Gastrocnemius medialis (tissue), 4 donors: ENCODE measurements at regions not wholly inside any gene's neighbourhood (a gene's known extent, or its start where the extent isn't known, plus 50 kb on each side); places are given as distances from the start of the nearest gene placed in this dataset.

Source experiments
- ATAC-seq, 2 donors: fragments of 150-250 bp; one replicate each; pipeline ENCODE4 v1.9.1; 2016
- DNase-seq, 2 donors: peaks; one replicate each; pipeline ENCODE4 v3.0.0-alpha.2; 2019
- H3K27ac ChIP-seq, 4 donors: fragments of 200-600 bp; sonication (generic); 1 replicate in 1 of 4; 2 replicates in 3 of 4; pipeline ENCODE4 v1.5.1; 2016 to 2018; ENCODE audit warnings: mild to moderate bottlenecking in 2 of 4, moderate library complexity in 1 of 4
- H3K27me3 ChIP-seq, 3 donors: fragments of 200-600 bp; sonication (generic) in 2 of 3; 1 replicate in 1 of 3; 2 replicates in 2 of 3; pipeline versions ENCODE4 v1.5.1 to v1.6.0; 2016 to 2019; ENCODE audit warnings: mild to moderate bottlenecking in 1 of 3, moderate library complexity in 1 of 3
- H3K36me3 ChIP-seq, 2 donors: fragments of 200-600 bp; sonication (generic) in 1 of 2; one replicate each; pipeline ENCODE4 v1.5.1; 2017 to 2018
- H3K4me1 ChIP-seq, 2 donors: fragments of 200-600 bp; sonication (generic) in 1 of 2; one replicate each; pipeline ENCODE4 v1.5.1; 2016 to 2017; ENCODE audit warnings: mild to moderate bottlenecking in 2 of 2
- H3K4me3 ChIP-seq, 4 donors: fragments of 200-600 bp; sonication (generic) in 3 of 4; 1 replicate in 1 of 4; 2 replicates in 3 of 4; pipeline ENCODE4 v1.5.1; 2016 to 2019; ENCODE audit warnings: mild to moderate bottlenecking in 2 of 4
- H3K9me3 ChIP-seq, 3 donors: fragments of 200-600 bp; sonication (generic) in 2 of 3; 1 replicate in 1 of 3; 2 replicates in 2 of 3; pipeline ENCODE4 v1.5.1; 2016 to 2019
- POLR2A ChIP-seq, 2 donors: fragments of 450-650 bp; IDR thresholded peaks; one replicate each; pipeline ENCODE4 v1.6.1; 2017; ENCODE audit warnings: antibody characterized with exemption in 2 of 2, mild to moderate bottlenecking in 2 of 2, moderate library complexity in 2 of 2
- in situ Hi-C, 4 donors: fragments of 200-750 bp; cut with MboI; loops; one replicate each; pipeline versions ENCODE4 v1.15.0 to v1.8.0; 2017; ENCODE audit warnings: low sequenced_read_pairs in 4 of 4
- intact Hi-C: fragments of 100-400 bp; cut with DNase I; formaldehyde crosslinking; loops from one replicate; pipeline ENCODE4 v1.15.1; 2023; ENCODE audit warnings: low total_unique reads
- TF ChIP-seq, protein P1 (sequence below), 5 experiments: fragments of 450-650 bp in 3 of 5; fragments of 200-600 bp in 2 of 5; sonication (generic) in 2 of 5; IDR thresholded peaks in 4 of 5; conservative IDR thresholded peaks in 1 of 5; 1 replicate in 4 of 5; 2 replicates in 1 of 5; pipeline ENCODE4 v1.5.1; 2016 to 2019; ENCODE audit warnings: antibody characterized with exemption in 5 of 5, mild to moderate bottlenecking in 3 of 5, moderate library complexity in 3 of 5

GRCh38 chr13:94784066-94784465 lies 71.7 kb upstream of the SOX21 start:
- no peak for ATAC-seq
- H3K36me3 ChIP-seq: no peaks in the 10 kb centered on the region
- intact Hi-C loops: no loop called here

DNA sequence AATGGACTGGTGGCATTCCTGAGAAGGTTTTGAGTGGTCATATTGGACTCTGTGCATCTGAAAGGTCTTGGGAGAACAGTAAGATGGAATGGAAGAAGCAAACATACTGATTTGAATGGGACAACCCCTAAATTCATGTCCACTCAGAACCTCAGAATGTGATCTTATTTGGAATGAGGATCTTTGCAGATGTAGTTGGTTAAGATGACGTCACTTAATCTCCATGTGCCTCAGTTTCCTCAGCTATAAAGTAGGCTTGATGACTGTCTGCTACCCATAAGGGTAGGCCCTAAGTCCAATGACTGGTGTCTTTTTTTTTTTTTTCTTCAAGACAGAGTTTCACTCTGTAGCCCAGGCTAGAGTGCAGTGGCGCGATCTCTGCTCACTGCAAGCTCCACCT lies 71.1 kb upstream of the SOX21 start:
- Histone ChIP-seq H3K9me3 (no peaks in the 10 kb centered on the region), H3K4me3 (no peak overlapping the region), H3K27me3 (no peaks in the 10 kb centered on the region), H3K27ac (no peak overlapping the region), H3K4me1 (no peaks in the 10 kb centered on the region), H3K36me3 (no peaks in the 10 kb centered on the region)
- in situ Hi-C loops: no loop called here
- intact Hi-C loops: no loop called here
- no peak for TF ChIP-seq POLR2A (IDR thresholded peaks at IDR 0.05)
- TF ChIP-seq, protein P1, sequence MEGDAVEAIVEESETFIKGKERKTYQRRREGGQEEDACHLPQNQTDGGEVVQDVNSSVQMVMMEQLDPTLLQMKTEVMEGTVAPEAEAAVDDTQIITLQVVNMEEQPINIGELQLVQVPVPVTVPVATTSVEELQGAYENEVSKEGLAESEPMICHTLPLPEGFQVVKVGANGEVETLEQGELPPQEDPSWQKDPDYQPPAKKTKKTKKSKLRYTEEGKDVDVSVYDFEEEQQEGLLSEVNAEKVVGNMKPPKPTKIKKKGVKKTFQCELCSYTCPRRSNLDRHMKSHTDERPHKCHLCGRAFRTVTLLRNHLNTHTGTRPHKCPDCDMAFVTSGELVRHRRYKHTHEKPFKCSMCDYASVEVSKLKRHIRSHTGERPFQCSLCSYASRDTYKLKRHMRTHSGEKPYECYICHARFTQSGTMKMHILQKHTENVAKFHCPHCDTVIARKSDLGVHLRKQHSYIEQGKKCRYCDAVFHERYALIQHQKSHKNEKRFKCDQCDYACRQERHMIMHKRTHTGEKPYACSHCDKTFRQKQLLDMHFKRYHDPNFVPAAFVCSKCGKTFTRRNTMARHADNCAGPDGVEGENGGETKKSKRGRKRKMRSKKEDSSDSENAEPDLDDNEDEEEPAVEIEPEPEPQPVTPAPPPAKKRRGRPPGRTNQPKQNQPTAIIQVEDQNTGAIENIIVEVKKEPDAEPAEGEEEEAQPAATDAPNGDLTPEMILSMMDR (IDR thresholded peaks at IDR 0.05 in 4 of 5, conservative IDR thresholded peaks at IDR 0.05 in 1 of 5): no peak
- no peak for ATAC-seq
- DNase-seq: no peak

More at GRCh38 chr13:94784066-94784465, 71.7 kb upstream of the SOX21 start:
- no peaks in the 10 kb centered on the region for H3K9me3 ChIP-seq
- H3K27me3 ChIP-seq: no peaks in the 10 kb centered on the region
- H3K4me1 ChIP-seq: no peaks in the 10 kb centered on the region
- in situ Hi-C loops: no loop called here
- H3K4me3 ChIP-seq: no peak overlapping the region
- DNase-seq: no peak
- no peak for TF ChIP-seq POLR2A (IDR thresholded peaks at IDR 0.05)
- TF ChIP-seq, protein P1 (IDR thresholded peaks at IDR 0.05 in 4 of 5, conservative IDR thresholded peaks at IDR 0.05 in 1 of 5): no peak
- H3K27ac ChIP-seq: no peak overlapping the region

GRCh38 chr13:94780421-94780820 lies 68.1 kb upstream of the SOX21 start:
- in situ Hi-C loops: no loop called here

GRCh38 chr13:94778986-94779385 lies 66.6 kb upstream of the SOX21 start:
- DNase-seq (no peak), ATAC-seq (no peak)
- Histone ChIP-seq H3K4me1 (no peaks in the 10 kb centered on the region), H3K9me3 (no peaks in the 10 kb centered on the region), H3K27me3 (no peaks in the 10 kb centered on the region), H3K27ac (no peak overlapping the region), H3K36me3 (no peaks in the 10 kb centered on the region), H3K4me3 (no peak overlapping the region)
- intact Hi-C loops (no loop called here), in situ Hi-C loops (no loop called here)
- no peak for TF ChIP-seq POLR2A (IDR thresholded peaks at IDR 0.05)
- TF ChIP-seq, protein P1 (IDR thresholded peaks at IDR 0.05 in 4 of 5, conservative IDR thresholded peaks at IDR 0.05 in 1 of 5): no peak

More at GRCh38 chr13:94780421-94780820, 68.1 kb upstream of the SOX21 start:
- no peak for TF ChIP-seq POLR2A (IDR thresholded peaks at IDR 0.05)
- TF ChIP-seq, protein P1 (IDR thresholded peaks at IDR 0.05 in 4 of 5, conservative IDR thresholded peaks at IDR 0.05 in 1 of 5): no peak
- H3K27ac ChIP-seq: no peak overlapping the region
- no peak for ATAC-seq
- intact Hi-C loops: no loop called here
- no peaks in the 10 kb centered on the region for H3K27me3 ChIP-seq
- no peaks in the 10 kb centered on the region for H3K9me3 ChIP-seq
- H3K4me1 ChIP-seq: no peaks in the 10 kb centered on the region
- no peak for DNase-seq
- no peak overlapping the region for H3K4me3 ChIP-seq
- no peaks in the 10 kb centered on the region for H3K36me3 ChIP-seq

GRCh38 chr13:94778585-94778984 lies 66.2 kb upstream of the SOX21 start:
- ATAC-seq (no peak), DNase-seq (no peak)
- TF ChIP-seq POLR2A (IDR thresholded peaks at IDR 0.05): no peak
- TF ChIP-seq, protein P1 (IDR thresholded peaks at IDR 0.05 in 4 of 5, conservative IDR thresholded peaks at IDR 0.05 in 1 of 5): no peak
- in situ Hi-C loops (no loop called here), intact Hi-C loops (no loop called here)
- no peaks in the 10 kb centered on the region for H3K4me1 ChIP-seq
- H3K9me3 ChIP-seq: no peaks in the 10 kb centered on the region
- H3K27me3 ChIP-seq: no peaks in the 10 kb centered on the region
- no peak overlapping the region for H3K27ac ChIP-seq
- no peaks in the 10 kb centered on the region for H3K36me3 ChIP-seq
- H3K4me3 ChIP-seq: no peak overlapping the region
